Psoas muscle (tissue), 7 donors: ENCODE measurements at regions not wholly inside any gene's neighbourhood (a gene's known extent, or its start where the extent isn't known, plus 50 kb on each side); places are given as distances from the start of the nearest gene placed in this dataset.

Experiments
- ATAC-seq, 4 donors: fragments of 200-7000 bp; cut with Tn5 transposase; one replicate each; pipeline ENCODE4 v1.9.1; 2020; ENCODE audit warnings: moderate library complexity in 3 of 4, mild to moderate bottlenecking in 2 of 4
- DNase-seq, 2 donors: peaks; one replicate each; pipeline ENCODE4 v3.0.0-alpha.2; 2020
- H3K27ac ChIP-seq: fragments of 200-600 bp; one replicate; pipeline ENCODE4 v1.8.0; 2022
- H3K27me3 ChIP-seq, 3 donors: fragments of 200-600 bp in 1 of 3; one replicate each; pipeline versions ENCODE4 v1.6.1 to v1.8.0; 2013 to 2022; ENCODE audit warnings: low read length in 2 of 3, mild to moderate bottlenecking in 2 of 3, moderate library complexity in 1 of 3; ENCODE audit not compliant: insufficient read depth in 3 of 3
- H3K36me3 ChIP-seq, 2 donors: fragments of 200-600 bp in 1 of 2; one replicate each; pipeline versions ENCODE4 v1.6.1 to v1.8.0; 2013 to 2022; ENCODE audit warnings: low read depth in 1 of 2, mild to moderate bottlenecking in 1 of 2, moderate library complexity in 1 of 2; ENCODE audit not compliant: insufficient read depth in 1 of 2
- H3K4me1 ChIP-seq: fragments of 200-600 bp; one replicate; pipeline ENCODE4 v1.8.0; 2022
- H3K4me3 ChIP-seq: fragments of 200-600 bp; one replicate; pipeline ENCODE4 v1.8.0; 2022; ENCODE audit warnings: mild to moderate bottlenecking
- H3K9me3 ChIP-seq: fragments of 200-600 bp; one replicate; pipeline ENCODE4 v1.8.0; 2022
- WGBS, 3 donors: extraction: QIAGEN DNeasy Blood & Tissue Kit; methylation state at CpG; one replicate each; pipeline versions ENCODE4 v1.1.6 to v1.1.7; 2013; 5-methylcytosine and 5-hydroxymethylcytosine counted together
- intact Hi-C, 2 donors: fragments of 100-400 bp; cut with DNase I; formaldehyde crosslinking; loops; one replicate each; pipeline versions ENCODE4 v1.11.0 to v1.14.2; 2022
- TF ChIP-seq, protein P1 (sequence below): fragments of 200-600 bp; IDR thresholded peaks from one replicate; pipeline ENCODE4 v1.8.0; 2022; ENCODE audit warnings: antibody characterized with exemption
- donor health status: healthy with polysubstance abuse.
- donor health status: DM: no; HTN: no; CAD: no; lungs with moderate emphysema.
- donor health status: Bipolar disorder and iron deficiency.
- donor health status: healthy.
- donor health status: DM: yes; HTN: yes; CAD: no.
- donor health status: DM: no; HTN: no; CAD: no.
- donor health status: DM: yes; HTN: yes; CAD: no.

DNA sequence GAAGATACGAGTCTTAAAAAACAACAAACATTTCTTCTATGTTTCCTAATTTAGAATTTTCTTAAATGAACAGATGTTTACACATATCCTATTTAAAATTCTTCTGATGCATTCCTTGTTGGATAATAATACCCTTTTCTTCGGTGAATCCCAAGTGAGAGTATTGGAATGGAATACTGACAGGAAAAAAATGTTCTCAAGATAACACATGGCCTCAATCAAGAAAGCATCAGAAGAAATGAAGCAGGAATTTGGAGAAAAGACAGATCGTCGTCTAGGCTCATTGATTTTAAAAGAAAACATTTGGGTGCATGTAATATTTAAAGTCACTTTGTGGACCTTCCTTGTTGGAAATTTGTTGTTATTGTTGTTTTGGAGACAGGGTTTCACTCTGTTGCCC, 196.9 kb upstream of the ANK2 start:
- H3K9me3 ChIP-seq: no peaks in the 10 kb centered on the region
- 61 to 65% (median 65%) methylated on average over 4 of the region's 4 CpGs for WGBS, 3 donors
- ATAC-seq (no peak), DNase-seq (no peak)
- TF ChIP-seq, protein P1, sequence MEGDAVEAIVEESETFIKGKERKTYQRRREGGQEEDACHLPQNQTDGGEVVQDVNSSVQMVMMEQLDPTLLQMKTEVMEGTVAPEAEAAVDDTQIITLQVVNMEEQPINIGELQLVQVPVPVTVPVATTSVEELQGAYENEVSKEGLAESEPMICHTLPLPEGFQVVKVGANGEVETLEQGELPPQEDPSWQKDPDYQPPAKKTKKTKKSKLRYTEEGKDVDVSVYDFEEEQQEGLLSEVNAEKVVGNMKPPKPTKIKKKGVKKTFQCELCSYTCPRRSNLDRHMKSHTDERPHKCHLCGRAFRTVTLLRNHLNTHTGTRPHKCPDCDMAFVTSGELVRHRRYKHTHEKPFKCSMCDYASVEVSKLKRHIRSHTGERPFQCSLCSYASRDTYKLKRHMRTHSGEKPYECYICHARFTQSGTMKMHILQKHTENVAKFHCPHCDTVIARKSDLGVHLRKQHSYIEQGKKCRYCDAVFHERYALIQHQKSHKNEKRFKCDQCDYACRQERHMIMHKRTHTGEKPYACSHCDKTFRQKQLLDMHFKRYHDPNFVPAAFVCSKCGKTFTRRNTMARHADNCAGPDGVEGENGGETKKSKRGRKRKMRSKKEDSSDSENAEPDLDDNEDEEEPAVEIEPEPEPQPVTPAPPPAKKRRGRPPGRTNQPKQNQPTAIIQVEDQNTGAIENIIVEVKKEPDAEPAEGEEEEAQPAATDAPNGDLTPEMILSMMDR: no peak
- no peaks in the 10 kb centered on the region for H3K36me3 ChIP-seq
- peaks cover 17% of the 10 kb centered on the region for H3K4me1 ChIP-seq
- H3K4me3 ChIP-seq: no peak overlapping the region
- no peak overlapping the region for H3K27ac ChIP-seq
- intact Hi-C loops: loop anchor here in 1 of 2 donors (5.0 kb wide), 1 partner anchor 85 kb away; no protein-coding TSS in a partner anchor
- H3K27me3 ChIP-seq: no peaks in the 10 kb centered on the region

DNA sequence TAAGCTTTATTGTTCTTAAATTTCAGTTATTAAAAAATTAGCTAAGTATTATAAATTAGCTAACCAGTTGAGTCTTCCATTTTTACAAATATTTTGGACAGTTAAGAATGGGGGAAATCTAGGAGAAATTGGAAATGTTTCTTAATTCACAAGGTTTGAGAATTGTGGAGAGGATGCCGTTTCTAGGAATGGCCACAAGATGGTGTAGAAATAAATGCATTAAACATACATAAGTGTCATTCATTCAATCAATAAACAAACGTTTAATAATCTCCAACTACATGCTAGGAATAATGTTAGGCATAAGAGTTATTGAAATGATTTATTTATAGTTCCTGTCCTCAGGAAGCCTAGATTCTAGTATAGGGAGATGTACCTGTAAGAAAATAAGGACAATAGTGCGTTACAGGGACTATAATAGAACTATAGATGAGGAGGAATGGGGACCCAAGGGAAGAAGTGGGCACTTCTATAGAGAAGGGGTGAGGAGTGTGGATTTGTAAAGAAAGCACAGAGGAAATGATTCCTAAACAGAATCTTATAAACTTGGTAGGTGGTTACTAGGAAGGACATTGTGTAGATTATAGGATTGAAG, 195.7 kb upstream of the ANK2 start:
- intact Hi-C loops: loop anchor here in 1 of 2 donors (5.0 kb wide), 1 partner anchor 84 kb away; no protein-coding TSS in a partner anchor
- no peaks in the 10 kb centered on the region for H3K36me3 ChIP-seq

DNA sequence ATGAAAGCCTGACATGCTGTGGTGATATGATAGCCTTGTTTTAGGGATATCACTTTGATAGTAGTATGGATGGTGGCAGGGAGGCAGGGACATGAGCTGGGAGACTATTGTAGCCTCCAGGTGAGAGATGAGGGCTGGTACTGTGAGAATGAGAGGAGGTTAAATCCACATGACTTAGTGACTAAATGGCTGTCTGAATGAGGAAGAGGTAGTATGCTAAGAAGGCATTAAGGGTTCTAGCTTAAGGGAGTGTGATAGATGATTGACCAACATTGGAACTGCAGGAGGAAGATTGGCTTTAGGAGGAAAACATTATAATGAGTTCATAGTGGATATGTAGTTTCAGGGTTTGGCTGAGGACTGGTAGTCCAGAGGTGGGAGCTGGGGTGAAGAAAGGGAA, 195.0 kb upstream of the ANK2 start:
- no peaks in the 10 kb centered on the region for H3K27me3 ChIP-seq
- no peak for DNase-seq
- intact Hi-C loops: loop anchor here in 1 of 2 donors (5.0 kb wide), 1 partner anchor 83 kb away; no protein-coding TSS in a partner anchor
- TF ChIP-seq, protein P1: no peak
- H3K4me3 ChIP-seq: no peak overlapping the region
- H3K36me3 ChIP-seq: no peaks in the 10 kb centered on the region
- ATAC-seq: no peak
- no peaks in the 10 kb centered on the region for H3K9me3 ChIP-seq
- peaks cover 13% of the 10 kb centered on the region for H3K4me1 ChIP-seq
- H3K27ac ChIP-seq: no peak overlapping the region

More for the DNA sequence above, 195.7 kb upstream of the ANK2 start:
- Histone ChIP-seq H3K4me1 (peaks cover 17% of the 10 kb centered on the region), H3K27ac (no peak overlapping the region), H3K27me3 (no peaks in the 10 kb centered on the region), H3K9me3 (no peaks in the 10 kb centered on the region), H3K4me3 (no peak overlapping the region)
- TF ChIP-seq, protein P1: peak; percentile 23
- ATAC-seq (no peak), DNase-seq (no peak)
- WGBS, 3 donors: 52 to 62% (median 61%) methylated on average over 3 of the region's 3 CpGs

DNA sequence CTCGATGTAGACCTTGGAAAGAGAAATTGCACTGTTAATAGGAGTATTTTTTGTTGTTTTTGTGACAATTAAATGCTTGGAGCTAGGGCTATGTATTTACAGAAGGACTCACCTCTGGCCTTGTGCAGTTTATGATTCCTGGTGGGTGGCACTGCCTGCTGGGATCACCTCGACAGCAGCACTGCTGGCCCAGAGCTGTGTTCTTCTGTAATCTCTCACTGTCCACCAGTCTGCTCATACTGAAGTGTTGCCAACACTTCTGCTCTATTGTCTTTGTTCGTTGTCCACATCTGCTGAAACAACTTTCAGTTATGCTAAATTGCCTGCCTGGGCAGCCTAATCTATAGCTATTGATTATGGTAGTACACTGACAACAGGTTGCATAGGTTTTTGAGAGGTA, 194.4 kb upstream of the ANK2 start:
- Histone ChIP-seq H3K27me3 (no peaks in the 10 kb centered on the region), H3K4me1 (peaks cover 13% of the 10 kb centered on the region), H3K9me3 (no peaks in the 10 kb centered on the region), H3K27ac (no peak overlapping the region), H3K4me3 (no peak overlapping the region), H3K36me3 (no peaks in the 10 kb centered on the region)
- TF ChIP-seq, protein P1: no peak
- ATAC-seq (no peak), DNase-seq (no peak)
- intact Hi-C loops: no loop called here
- 44 to 45% (median 44%) methylated on average over 3 of the region's 3 CpGs for WGBS, 3 donors

DNA sequence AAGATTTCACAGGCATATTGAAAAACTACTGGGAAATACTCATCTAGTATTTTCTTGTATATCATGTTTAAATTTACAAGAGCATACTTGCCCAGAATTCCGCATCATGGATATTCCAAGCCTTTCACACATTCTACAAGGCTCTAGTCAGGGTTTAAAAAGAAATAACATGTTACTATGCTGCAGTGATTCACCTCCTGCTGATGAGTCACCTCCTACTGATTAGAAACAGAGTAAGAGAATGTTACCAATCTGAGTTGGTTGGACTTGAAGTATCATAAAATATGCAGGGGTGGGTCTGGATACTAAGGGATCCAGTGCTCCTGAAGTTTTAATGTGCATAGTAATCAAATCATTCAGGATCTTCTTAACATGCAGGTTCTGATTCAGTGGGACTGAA, 192.0 kb upstream of the ANK2 start:
- no peak overlapping the region for H3K4me3 ChIP-seq
- intact Hi-C loops: no loop called here
- H3K4me1 ChIP-seq: peaks cover 17% of the 10 kb centered on the region
- ATAC-seq (peak; percentile 81 to 89 (median 86)), DNase-seq (no peak)
- TF ChIP-seq, protein P1: no peak
- H3K27me3 ChIP-seq: no peaks in the 10 kb centered on the region
- no peaks in the 10 kb centered on the region for H3K36me3 ChIP-seq
- H3K9me3 ChIP-seq: no peaks in the 10 kb centered on the region
- 65 to 83% (median 82%) methylated on average over 1 of the region's 1 CpG for WGBS, 3 donors
- H3K27ac ChIP-seq: peak overlapping the region; percentile 32
